WTC11 (cell line): ENCODE measurements at regions not wholly inside any gene's neighbourhood (a gene's known extent, or its start where the extent isn't known, plus 50 kb on each side); places are given as distances from the start of the nearest gene placed in this dataset.

Experiments
- CBFB ChIP-seq: sonication (generic); formaldehyde crosslinking; IDR thresholded peaks from 2 replicates; pipeline ENCODE4 v1.8.1; 2022; ENCODE audit warnings: mild to moderate bottlenecking, low read depth, missing genetic modification reagents
- ESRRA ChIP-seq: sonication (generic); formaldehyde crosslinking; IDR thresholded peaks from 2 replicates; pipeline ENCODE4 v1.8.1; 2022; ENCODE audit warnings: mild to moderate bottlenecking, missing genetic modification reagents, borderline replicate concordance
- IRF2 ChIP-seq: sonication (generic); formaldehyde crosslinking; IDR thresholded peaks from 2 replicates; pipeline ENCODE4 v1.8.0; 2022; ENCODE audit warnings: low read depth, missing genetic modification reagents, borderline replicate concordance
- NR2C2 ChIP-seq: sonication (generic); formaldehyde crosslinking; IDR thresholded peaks from 2 replicates; pipeline ENCODE4 v1.8.0; 2022; ENCODE audit warnings: mild to moderate bottlenecking, missing genetic modification reagents
- SMAD4 ChIP-seq: sonication (generic); formaldehyde crosslinking; IDR thresholded peaks from 2 replicates; pipeline ENCODE4 v1.8.0; 2022; ENCODE audit warnings: mild to moderate bottlenecking, missing genetic modification reagents
- SP1 ChIP-seq: sonication (generic); formaldehyde crosslinking; conservative IDR thresholded peaks from 2 replicates; pipeline ENCODE4 v1.8.1; 2022; ENCODE audit warnings: missing genetic modification reagents
- TEAD4 ChIP-seq: sonication (generic); formaldehyde crosslinking; IDR thresholded peaks from 2 replicates; pipeline ENCODE4 v1.8.0; 2022; ENCODE audit warnings: mild to moderate bottlenecking, missing genetic modification reagents
- TF ChIP-seq, protein P1 (sequence below): fragments of 200-600 bp; IDR thresholded peaks from 2 replicates; pipeline ENCODE4 v1.8.0; 2022; ENCODE audit warnings: antibody characterized with exemption
- TF ChIP-seq, protein P2 (sequence below): sonication (generic); formaldehyde crosslinking; IDR thresholded peaks from 2 replicates; pipeline ENCODE4 v1.8.0; 2022; ENCODE audit warnings: missing genetic modification reagents

DNA sequence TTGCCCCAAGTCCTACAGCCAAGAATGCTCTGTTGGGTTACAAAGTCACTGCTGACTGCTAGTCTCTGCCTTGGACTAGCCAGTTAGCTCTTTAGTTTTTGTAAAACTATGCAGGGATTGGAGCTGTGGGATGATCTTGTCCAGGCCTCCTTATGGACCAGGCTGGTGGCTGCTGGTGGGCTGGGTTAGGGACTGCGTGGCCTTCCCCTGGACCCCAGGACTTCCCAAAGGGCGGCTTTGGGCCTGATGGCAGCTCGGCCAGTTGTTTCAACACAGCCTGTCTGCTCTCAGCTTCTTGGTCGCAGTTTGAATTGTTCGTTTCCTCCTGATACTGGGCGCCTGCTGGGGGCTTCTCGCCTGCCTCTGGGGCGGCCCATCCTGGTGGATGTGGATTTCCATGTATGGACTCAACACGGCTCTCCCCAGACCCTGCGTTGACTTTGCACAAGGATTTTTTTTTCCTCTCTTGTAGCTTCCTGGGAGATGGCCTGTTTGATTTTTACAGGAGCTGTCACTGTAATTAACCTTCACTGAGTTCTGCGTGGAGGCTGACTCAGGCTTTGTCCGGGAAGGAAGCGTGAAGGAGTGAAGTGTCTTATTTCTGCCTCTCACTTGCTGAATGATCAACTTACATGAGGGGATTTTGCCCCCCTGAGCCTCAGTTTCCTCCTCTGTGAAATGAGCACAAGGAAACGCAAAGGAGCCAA lies 91.9 kb upstream of the NEURL1B start:
- TF ChIP-seq, protein P1, sequence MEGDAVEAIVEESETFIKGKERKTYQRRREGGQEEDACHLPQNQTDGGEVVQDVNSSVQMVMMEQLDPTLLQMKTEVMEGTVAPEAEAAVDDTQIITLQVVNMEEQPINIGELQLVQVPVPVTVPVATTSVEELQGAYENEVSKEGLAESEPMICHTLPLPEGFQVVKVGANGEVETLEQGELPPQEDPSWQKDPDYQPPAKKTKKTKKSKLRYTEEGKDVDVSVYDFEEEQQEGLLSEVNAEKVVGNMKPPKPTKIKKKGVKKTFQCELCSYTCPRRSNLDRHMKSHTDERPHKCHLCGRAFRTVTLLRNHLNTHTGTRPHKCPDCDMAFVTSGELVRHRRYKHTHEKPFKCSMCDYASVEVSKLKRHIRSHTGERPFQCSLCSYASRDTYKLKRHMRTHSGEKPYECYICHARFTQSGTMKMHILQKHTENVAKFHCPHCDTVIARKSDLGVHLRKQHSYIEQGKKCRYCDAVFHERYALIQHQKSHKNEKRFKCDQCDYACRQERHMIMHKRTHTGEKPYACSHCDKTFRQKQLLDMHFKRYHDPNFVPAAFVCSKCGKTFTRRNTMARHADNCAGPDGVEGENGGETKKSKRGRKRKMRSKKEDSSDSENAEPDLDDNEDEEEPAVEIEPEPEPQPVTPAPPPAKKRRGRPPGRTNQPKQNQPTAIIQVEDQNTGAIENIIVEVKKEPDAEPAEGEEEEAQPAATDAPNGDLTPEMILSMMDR = no peak
- TF ChIP-seq NR2C2 (CRISPR knock-in tag) = no peak
- TF ChIP-seq IRF2 = no peak
- no peak for TF ChIP-seq SMAD4 (CRISPR knock-in tag)
- no peak for TF ChIP-seq ESRRA (CRISPR knock-in tag)
- TF ChIP-seq SP1 (CRISPR knock-in tag) = no peak
- no peak for TF ChIP-seq TEAD4
- TF ChIP-seq, protein P2, sequence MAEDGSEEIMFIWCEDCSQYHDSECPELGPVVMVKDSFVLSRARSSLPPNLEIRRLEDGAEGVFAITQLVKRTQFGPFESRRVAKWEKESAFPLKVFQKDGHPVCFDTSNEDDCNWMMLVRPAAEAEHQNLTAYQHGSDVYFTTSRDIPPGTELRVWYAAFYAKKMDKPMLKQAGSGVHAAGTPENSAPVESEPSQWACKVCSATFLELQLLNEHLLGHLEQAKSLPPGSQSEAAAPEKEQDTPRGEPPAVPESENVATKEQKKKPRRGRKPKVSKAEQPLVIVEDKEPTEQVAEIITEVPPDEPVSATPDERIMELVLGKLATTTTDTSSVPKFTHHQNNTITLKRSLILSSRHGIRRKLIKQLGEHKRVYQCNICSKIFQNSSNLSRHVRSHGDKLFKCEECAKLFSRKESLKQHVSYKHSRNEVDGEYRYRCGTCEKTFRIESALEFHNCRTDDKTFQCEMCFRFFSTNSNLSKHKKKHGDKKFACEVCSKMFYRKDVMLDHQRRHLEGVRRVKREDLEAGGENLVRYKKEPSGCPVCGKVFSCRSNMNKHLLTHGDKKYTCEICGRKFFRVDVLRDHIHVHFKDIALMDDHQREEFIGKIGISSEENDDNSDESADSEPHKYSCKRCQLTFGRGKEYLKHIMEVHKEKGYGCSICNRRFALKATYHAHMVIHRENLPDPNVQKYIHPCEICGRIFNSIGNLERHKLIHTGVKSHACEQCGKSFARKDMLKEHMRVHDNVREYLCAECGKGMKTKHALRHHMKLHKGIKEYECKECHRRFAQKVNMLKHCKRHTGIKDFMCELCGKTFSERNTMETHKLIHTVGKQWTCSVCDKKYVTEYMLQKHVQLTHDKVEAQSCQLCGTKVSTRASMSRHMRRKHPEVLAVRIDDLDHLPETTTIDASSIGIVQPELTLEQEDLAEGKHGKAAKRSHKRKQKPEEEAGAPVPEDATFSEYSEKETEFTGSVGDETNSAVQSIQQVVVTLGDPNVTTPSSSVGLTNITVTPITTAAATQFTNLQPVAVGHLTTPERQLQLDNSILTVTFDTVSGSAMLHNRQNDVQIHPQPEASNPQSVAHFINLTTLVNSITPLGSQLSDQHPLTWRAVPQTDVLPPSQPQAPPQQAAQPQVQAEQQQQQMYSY (CRISPR knock-in tag) = no peak
- TF ChIP-seq CBFB (CRISPR knock-in tag) = no peak
